ENCODE measurements at regions not wholly inside any gene's neighbourhood (a gene's known extent, or its start where the extent isn't known, plus 50 kb on each side); places are given as distances from the start of the nearest gene placed in this dataset.

DNA sequence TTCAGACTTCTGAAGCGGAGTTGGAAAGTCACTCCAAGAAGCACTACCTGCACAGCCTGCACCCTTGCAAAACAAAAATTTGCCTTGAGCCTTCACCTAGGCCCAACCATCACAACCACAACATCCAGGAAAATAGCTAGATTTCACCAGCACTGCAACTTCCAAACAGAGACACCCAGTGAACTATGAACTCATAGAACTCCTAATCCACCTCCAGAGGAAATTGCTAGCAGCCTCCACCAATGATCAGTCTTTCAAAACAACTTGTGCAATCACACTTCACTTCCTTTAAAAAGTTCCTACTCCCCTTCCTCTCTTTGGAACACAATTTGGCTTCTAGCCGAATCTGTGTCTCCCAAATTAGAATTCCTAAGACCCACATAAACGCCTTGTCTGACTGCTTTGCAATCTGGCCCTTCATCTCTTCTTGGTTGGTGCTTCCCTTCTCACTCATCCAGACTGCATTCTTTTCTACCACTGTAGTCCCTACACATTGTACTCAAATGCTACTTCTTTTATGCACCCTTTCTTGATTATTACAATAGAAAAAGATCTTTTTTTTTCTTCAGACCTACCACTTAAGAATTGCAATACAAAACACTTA, 489.2 kb upstream of the ARGLU1 start:
- H3F3A ChIP-seq (replicated peaks; ENCODE audit: insufficient read depth) = no peaks in the 10 kb centered on the region
- H3K9me3 ChIP-seq = no peaks in the 10 kb centered on the region
- no peak overlapping the region for H3K9ac ChIP-seq
- DNase-seq = no peak
- H3K4me3 ChIP-seq (ENCODE audit: low read depth in 2 of 2, low read length in 1 of 2) = no peak overlapping the region
- no peaks in the 10 kb centered on the region for H3K79me2 ChIP-seq (ENCODE audit: insufficient read depth)
- no peaks in the 10 kb centered on the region for H4K20me1 ChIP-seq (ENCODE audit: insufficient read depth)
- no peak overlapping the region for H3K4me2 ChIP-seq
- WGBS (ENCODE audit: low lambda C conversion rate) = 24% methylated on average over 3 of the region's 3 CpGs
- no peak overlapping the region for H3K27ac ChIP-seq (ENCODE audit: low read depth in 2 of 2, low read length in 1 of 2)
- H3K36me3 ChIP-seq (replicated peaks in 1 of 2; ENCODE audit: control insufficient read depth in 1 of 2, insufficient read depth in 2 of 2, low read length in 1 of 2) = no peaks in the 10 kb centered on the region
- POLR2A ChIA-PET = no interaction called here
- H2AFZ ChIP-seq (ENCODE audit: low read depth) = no peak overlapping the region
- CTCF ChIA-PET = no interaction called here
- no peak for TF ChIP-seq JUND (IDR thresholded peaks at IDR 0.05)
- TF ChIP-seq SIN3A (IDR thresholded peaks at IDR 0.05; ENCODE audit: borderline replicate concordance, low read depth, low read length) = no peak
- TF ChIP-seq EP300 (IDR thresholded peaks at IDR 0.05; ENCODE audit: borderline replicate concordance in 1 of 2, low read depth in 1 of 2, low read length in 1 of 2) = no peak
- no peak for TF ChIP-seq YY1 (IDR thresholded peaks at IDR 0.05; ENCODE audit: low read depth)
- TF ChIP-seq EZH2phosphoT487 (IDR thresholded peaks at IDR 0.05; ENCODE audit: borderline replicate concordance, low read depth) = no peak
- H3K27me3 ChIP-seq (ENCODE audit: insufficient read depth) = no peaks in the 10 kb centered on the region
- no peaks in the 10 kb centered on the region for H3K9me2 ChIP-seq
- no peaks in the 10 kb centered on the region for H3K4me1 ChIP-seq (ENCODE audit: control insufficient read depth in 1 of 2, insufficient read depth in 2 of 2, low read depth in 1 of 2, low read length in 1 of 2)

DNA sequence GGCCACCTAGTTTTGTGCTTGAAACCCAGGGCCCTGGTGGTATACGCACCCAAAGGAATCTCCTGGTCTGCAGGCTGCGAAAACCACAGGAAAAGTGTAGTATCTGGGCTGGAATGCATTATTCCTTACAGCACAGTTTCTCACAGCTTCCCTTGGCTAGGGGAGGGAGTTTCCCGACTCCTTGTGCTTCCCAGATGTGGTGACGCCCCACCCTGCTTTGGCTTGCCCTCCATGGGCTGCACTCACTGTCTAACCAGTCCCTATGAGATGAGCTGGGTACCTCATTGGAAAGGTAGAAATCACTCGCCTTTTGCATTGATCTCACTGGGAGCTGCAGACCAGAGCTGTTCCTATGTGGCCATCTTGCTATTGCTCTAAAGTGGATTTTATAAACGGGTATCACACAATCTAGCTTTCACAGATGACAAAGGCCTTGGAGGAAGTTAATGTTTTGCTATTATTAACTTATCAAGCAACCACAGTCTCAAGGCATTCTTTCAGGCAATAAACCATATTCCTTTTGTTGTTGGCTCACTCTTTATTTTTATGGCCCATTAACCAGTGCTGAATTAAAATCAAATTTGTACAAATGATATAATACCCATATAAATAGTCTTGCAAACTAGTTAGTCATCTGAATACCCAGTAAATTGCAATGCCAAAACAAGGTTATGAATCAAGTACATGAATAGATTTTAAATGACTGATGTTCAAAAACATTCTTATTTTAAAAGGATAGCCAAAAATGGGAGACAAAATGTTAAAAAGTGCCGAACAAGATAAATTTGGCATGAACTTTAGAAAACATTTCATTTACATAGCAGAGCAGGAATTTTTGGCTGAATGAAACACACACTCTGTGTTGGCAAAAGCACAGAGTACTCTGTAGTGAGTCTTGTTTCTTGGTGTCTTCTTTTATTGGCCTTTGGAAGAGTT, 475.4 kb upstream of the ARGLU1 start:
- Histone ChIP-seq H3K4me2 (no peak overlapping the region), H3K36me3 (replicated peaks in 1 of 2; ENCODE audit: control insufficient read depth in 1 of 2, insufficient read depth in 2 of 2, low read length in 1 of 2) (no peaks in the 10 kb centered on the region), H3F3A (replicated peaks; ENCODE audit: insufficient read depth) (no peaks in the 10 kb centered on the region), H3K27ac (ENCODE audit: low read depth in 2 of 2, low read length in 1 of 2) (no peak overlapping the region), H3K79me2 (ENCODE audit: insufficient read depth) (no peaks in the 10 kb centered on the region), H3K9me3 (no peaks in the 10 kb centered on the region), H2AFZ (ENCODE audit: low read depth) (no peak overlapping the region), H3K4me3 (ENCODE audit: low read depth in 2 of 2, low read length in 1 of 2) (no peak overlapping the region), H3K27me3 (ENCODE audit: insufficient read depth) (no peaks in the 10 kb centered on the region), H3K9ac (no peak overlapping the region), H4K20me1 (ENCODE audit: insufficient read depth) (no peaks in the 10 kb centered on the region), H3K9me2 (no peaks in the 10 kb centered on the region), H3K4me1 (ENCODE audit: control insufficient read depth in 1 of 2, insufficient read depth in 2 of 2, low read depth in 1 of 2, low read length in 1 of 2) (no peaks in the 10 kb centered on the region)
- ChIA-PET CTCF (no interaction called here), POLR2A (no interaction called here)
- WGBS (ENCODE audit: low lambda C conversion rate) = 24% methylated on average over 6 of the region's 7 CpGs
- no peak for DNase-seq
- TF ChIP-seq TEAD4 (IDR thresholded peaks at IDR 0.05; ENCODE audit: borderline replicate concordance, insufficient read depth) (no peak), EP300 (IDR thresholded peaks at IDR 0.05; ENCODE audit: borderline replicate concordance in 1 of 2, low read depth in 1 of 2, low read length in 1 of 2) (no peak), CHD2 (IDR thresholded peaks at IDR 0.05; ENCODE audit: low read length, partially characterized antibody) (no peak), RFX5 (IDR thresholded peaks at IDR 0.05; ENCODE audit: low read length) (no peak), SIN3A (IDR thresholded peaks at IDR 0.05; ENCODE audit: borderline replicate concordance, low read depth, low read length) (no peak), MXI1 (IDR thresholded peaks at IDR 0.05; ENCODE audit: low read depth, low read length) (no peak), RAD21 (IDR thresholded peaks at IDR 0.05; ENCODE audit: low read length) (no peak), NRF1 (IDR thresholded peaks at IDR 0.05; ENCODE audit: low read depth, low read length) (no peak)
- TF ChIP-seq, protein P1, sequence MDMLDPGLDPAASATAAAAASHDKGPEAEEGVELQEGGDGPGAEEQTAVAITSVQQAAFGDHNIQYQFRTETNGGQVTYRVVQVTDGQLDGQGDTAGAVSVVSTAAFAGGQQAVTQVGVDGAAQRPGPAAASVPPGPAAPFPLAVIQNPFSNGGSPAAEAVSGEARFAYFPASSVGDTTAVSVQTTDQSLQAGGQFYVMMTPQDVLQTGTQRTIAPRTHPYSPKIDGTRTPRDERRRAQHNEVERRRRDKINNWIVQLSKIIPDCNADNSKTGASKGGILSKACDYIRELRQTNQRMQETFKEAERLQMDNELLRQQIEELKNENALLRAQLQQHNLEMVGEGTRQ (IDR thresholded peaks at IDR 0.05; ENCODE audit: borderline replicate concordance, low read depth, low read length) = no peak
- TF ChIP-seq, protein P2, sequence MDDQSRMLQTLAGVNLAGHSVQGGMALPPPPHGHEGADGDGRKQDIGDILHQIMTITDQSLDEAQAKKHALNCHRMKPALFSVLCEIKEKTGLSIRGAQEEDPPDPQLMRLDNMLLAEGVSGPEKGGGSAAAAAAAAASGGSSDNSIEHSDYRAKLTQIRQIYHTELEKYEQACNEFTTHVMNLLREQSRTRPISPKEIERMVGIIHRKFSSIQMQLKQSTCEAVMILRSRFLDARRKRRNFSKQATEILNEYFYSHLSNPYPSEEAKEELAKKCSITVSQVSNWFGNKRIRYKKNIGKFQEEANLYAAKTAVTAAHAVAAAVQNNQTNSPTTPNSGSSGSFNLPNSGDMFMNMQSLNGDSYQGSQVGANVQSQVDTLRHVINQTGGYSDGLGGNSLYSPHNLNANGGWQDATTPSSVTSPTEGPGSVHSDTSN (IDR thresholded peaks at IDR 0.05) = no peak
